ENCODE measurements at regions not wholly inside any gene's neighbourhood (a gene's known extent, or its start where the extent isn't known, plus 50 kb on each side); places are given as distances from the start of the nearest gene placed in this dataset.

GRCh38 chr18:6465281-6465680 lies 50.6 kb upstream of the L3MBTL4 start:
- ChIA-PET POLR2A (no interaction called here), CTCF (no interaction called here)
- TF ChIP-seq CTCF (IDR thresholded peaks at IDR 0.05; ENCODE audit: control extremely low read depth, extremely low read depth, low read depth, missing control alignments): no peak
- DNase-seq (ENCODE audit: extremely low spot score): no peak

- ChIA-PET POLR2A (no interaction called here), CTCF (interaction anchor here (0.8 to 1.3 kb wide), 3 partner anchors 11 to 597 kb away, joined by 3 to 5 read pairs (median 3); no protein-coding TSS in a partner anchor)
- no peak for DNase-seq (ENCODE audit: extremely low spot score)
- no peak for TF ChIP-seq CTCF (IDR thresholded peaks at IDR 0.05; ENCODE audit: control extremely low read depth, extremely low read depth, low read depth, missing control alignments)
Measured at GRCh38 chr18:6476190-6476589, 61.5 kb upstream of the L3MBTL4 start.

GRCh38 chr18:6476880-6477279 lies 62.2 kb upstream of the L3MBTL4 start:
- ChIA-PET CTCF (interaction anchor here (1.0 to 1.3 kb wide), 2 partner anchors 597 to 601 kb away, joined by 3 to 5 read pairs; no protein-coding TSS in a partner anchor), POLR2A (no interaction called here)
- TF ChIP-seq CTCF (IDR thresholded peaks at IDR 0.05; ENCODE audit: control extremely low read depth, extremely low read depth, low read depth, missing control alignments): no peak
- DNase-seq (ENCODE audit: extremely low spot score): no peak

DNA sequence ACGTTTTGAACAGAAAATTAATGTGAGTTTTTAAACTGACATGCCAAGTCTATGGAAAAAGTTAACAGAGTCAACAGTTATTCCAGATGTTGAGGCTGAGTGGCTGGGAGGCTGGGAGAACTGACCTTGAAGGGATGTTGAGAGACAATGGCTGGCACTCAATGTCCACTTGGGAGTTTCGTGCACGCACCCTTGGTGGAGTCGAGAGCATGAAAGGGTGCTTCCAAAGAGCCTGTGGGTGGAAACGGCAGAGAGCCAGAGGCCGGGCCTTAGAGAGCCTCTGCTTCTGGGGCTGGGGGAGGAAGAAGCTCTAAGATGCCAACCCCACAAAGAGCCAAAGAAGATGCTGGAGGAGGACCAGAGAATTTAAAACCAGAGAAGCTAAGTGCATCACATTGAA lies 63.4 kb upstream of the L3MBTL4 start:
- DNase-seq (ENCODE audit: extremely low spot score): no peak
- POLR2A ChIA-PET: no interaction called here
- CTCF ChIA-PET: no interaction called here
- no peak for TF ChIP-seq CTCF (IDR thresholded peaks at IDR 0.05; ENCODE audit: control extremely low read depth, extremely low read depth, low read depth, missing control alignments)

DNA sequence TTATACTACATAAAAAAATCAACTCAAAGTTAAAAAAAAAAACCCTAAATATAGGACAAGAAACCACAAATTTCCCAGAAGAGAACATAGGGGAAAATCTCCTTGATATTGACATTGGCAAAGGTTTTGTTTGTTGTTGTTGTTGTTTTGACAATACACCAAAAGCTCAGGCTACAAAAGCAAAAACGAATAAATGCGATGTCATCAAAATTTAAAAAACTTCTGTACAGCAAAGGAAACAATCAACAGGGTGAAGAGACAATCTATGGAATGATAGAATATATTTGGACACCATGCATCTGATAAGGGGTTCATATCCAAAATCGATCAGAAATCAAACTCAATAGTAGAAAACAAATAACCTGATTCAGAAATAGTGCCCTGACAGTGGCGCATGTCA lies 65.0 kb upstream of the L3MBTL4 start:
- ChIA-PET CTCF (interaction anchor here (0.9 kb wide), 1 partner anchor 599 kb away, joined by 3 read pairs; no protein-coding TSS in a partner anchor), POLR2A (no interaction called here)
- DNase-seq (ENCODE audit: extremely low spot score): no peak
- no peak for TF ChIP-seq CTCF (IDR thresholded peaks at IDR 0.05; ENCODE audit: control extremely low read depth, extremely low read depth, low read depth, missing control alignments)

GRCh38 chr18:6482198-6482977 lies 67.7 kb upstream of the L3MBTL4 start:
- ChIA-PET CTCF (interaction anchor here (0.7 to 1.3 kb wide), 9 partner anchors 8 to 609 kb away, joined by 3 to 4 read pairs (median 3); no protein-coding TSS in a partner anchor), POLR2A (no interaction called here)
- peak; percentile 80 for TF ChIP-seq CTCF (IDR thresholded peaks at IDR 0.05; ENCODE audit: control extremely low read depth, extremely low read depth, low read depth, missing control alignments)
- DNase-seq (ENCODE audit: extremely low spot score): peak; percentile 66
